CD4-positive, CD25-positive, alpha-beta regulatory T cell (primary cell): ENCODE measurements at regions not wholly inside any gene's neighbourhood (a gene's known extent, or its start where the extent isn't known, plus 50 kb on each side); places are given as distances from the start of the nearest gene placed in this dataset.
"Not testable (repeated sequence)": the region's sequence is repeated elsewhere in the genome, so short reads cannot be mapped to it uniquely, and the experiment has no call there.

Source experiments
- ATAC-seq, 2 donors: fragments of 150-1000 bp; cut with Tn5 transposase; one replicate each; pipeline ENCODE4 v1.10.0; 2021; ENCODE audit warnings: low read depth in 2 of 2, moderate number of reproducible peaks in 2 of 2, moderate library complexity in 1 of 2
- DNase-seq, 3 donors: peaks; one replicate each; pipeline versions ENCODE4 v3.0.0 to v3.0.0-alpha.2; 2012 to 2022; ENCODE audit warnings: mixed read lengths in 1 of 3
- H3K27ac ChIP-seq: one replicate; pipeline ENCODE4 v1.7.0; 2013; ENCODE audit warnings: mild to moderate bottlenecking, low read length; ENCODE audit not compliant: insufficient read depth, poor library complexity, severe bottlenecking
- H3K27me3 ChIP-seq: one replicate; pipeline ENCODE4 v1.7.0; 2013; ENCODE audit warnings: low read length; ENCODE audit not compliant: control insufficient read depth, insufficient read depth
- H3K36me3 ChIP-seq: one replicate; pipeline ENCODE4 v1.7.0; 2013; ENCODE audit warnings: mild to moderate bottlenecking, low read length, moderate library complexity; ENCODE audit not compliant: control insufficient read depth, insufficient read depth
- H3K4me1 ChIP-seq: 2 replicates; pipeline ENCODE4 v1.7.0; 2013; ENCODE audit warnings: mild to moderate bottlenecking, low read length; ENCODE audit not compliant: insufficient read depth, control insufficient read depth, poor library complexity, severe bottlenecking
- H3K4me3 ChIP-seq: one replicate; pipeline ENCODE4 v1.7.0; 2013; ENCODE audit warnings: low read depth, mild to moderate bottlenecking, low read length, moderate library complexity
- H3K9me3 ChIP-seq, 2 experiments: 1 replicate in 1 of 2; 2 replicates in 1 of 2; pipeline ENCODE4 v1.7.0; 2013; ENCODE audit warnings: low read length in 2 of 2, mild to moderate bottlenecking in 1 of 2, moderate library complexity in 1 of 2; ENCODE audit not compliant: control insufficient read depth in 2 of 2
- H3K27ac Mint-ChIP-seq, 3 donors: one replicate each; pipeline ENCODE4 v1.8.0; 2020 to 2022; ENCODE audit warnings: mild to moderate bottlenecking in 3 of 3, mixed read lengths in 3 of 3, moderate library complexity in 2 of 3
- H3K27me3 Mint-ChIP-seq: one replicate; pipeline ENCODE4 v1.8.0; 2022; ENCODE audit warnings: mild to moderate bottlenecking, mixed read lengths
- H3K36me3 Mint-ChIP-seq: one replicate; pipeline ENCODE4 v1.8.0; 2020; ENCODE audit warnings: mixed read lengths
- H3K4me1 Mint-ChIP-seq, 4 donors: one replicate each; pipeline ENCODE4 v1.8.0; 2020 to 2022; ENCODE audit warnings: mixed read lengths in 4 of 4, mild to moderate bottlenecking in 1 of 4
- H3K4me3 Mint-ChIP-seq, 4 donors: one replicate each; pipeline ENCODE4 v1.8.0; 2020 to 2022; ENCODE audit warnings: mild to moderate bottlenecking in 4 of 4, mixed read lengths in 4 of 4, moderate library complexity in 3 of 4
- H3K9me3 Mint-ChIP-seq, 7 donors: one replicate each; pipeline ENCODE4 v1.8.0; 2020 to 2022; ENCODE audit warnings: mixed read lengths in 7 of 7, mild to moderate bottlenecking in 3 of 7, moderate library complexity in 2 of 7

DNA sequence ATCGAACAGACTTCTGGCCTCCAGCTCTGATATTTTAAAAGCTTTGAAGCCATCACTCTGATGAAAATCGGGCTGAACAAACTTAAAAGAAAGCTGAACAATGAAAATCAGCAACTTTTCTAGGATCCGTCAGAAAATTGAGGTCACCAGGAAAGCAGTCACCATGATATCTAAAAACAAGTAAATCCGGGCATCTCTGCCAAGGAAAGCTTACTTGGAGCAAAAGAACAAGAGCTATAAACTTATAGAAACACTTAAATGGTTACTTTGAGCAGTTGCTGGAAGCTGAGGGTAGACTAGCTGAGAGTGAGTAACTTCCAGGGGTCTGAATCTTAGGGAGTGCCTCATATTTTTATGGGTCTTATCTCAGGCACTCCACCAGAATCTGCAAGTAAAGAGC, 1043.0 kb upstream of the CDH18 start:
- ATAC-seq, result no peak
- no peaks in the 10 kb centered on the region for H3K36me3 ChIP-seq
- no peak overlapping the region for H3K4me3 ChIP-seq
- Mint-ChIP-seq H3K4me3 (no peak overlapping the region), H3K36me3 (no peaks in the 10 kb centered on the region), H3K9me3 (peaks cover 0 to 25% (median 6%) of the 10 kb centered on the region in 7 donors), H3K4me1 (no peaks in the 10 kb centered on the region), H3K27ac (no peak overlapping the region), H3K27me3 (no peaks in the 10 kb centered on the region)
- H3K9me3 ChIP-seq, result peaks cover 0 to 4% of the 10 kb centered on the region in 2 experiments
- H3K27me3 ChIP-seq, result no peaks in the 10 kb centered on the region
- H3K27ac ChIP-seq, result no peak overlapping the region
- DNase-seq, result no peak
- no peaks in the 10 kb centered on the region for H3K4me1 ChIP-seq

DNA sequence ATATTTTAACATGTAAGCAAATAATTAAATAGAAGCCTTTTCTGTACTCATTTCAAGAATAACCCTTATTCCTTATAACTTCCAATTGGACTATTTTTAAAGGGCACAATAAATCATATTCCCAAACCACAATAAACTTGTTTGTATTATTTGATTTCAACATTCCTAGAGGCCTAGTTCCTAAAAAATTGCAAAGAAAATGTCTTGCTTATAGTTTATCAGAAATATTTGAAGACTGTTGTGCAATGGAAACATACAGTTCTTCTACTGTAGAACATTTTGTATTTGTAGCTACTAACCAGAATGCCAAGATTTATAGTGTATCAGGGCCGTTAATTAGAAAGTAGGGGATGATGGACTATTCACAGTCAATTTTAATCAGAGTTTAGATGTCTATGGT, 1037.0 kb upstream of the CDH18 start:
- Histone ChIP-seq H3K27ac (no peak overlapping the region), H3K4me1 (no peaks in the 10 kb centered on the region), H3K9me3 (peaks cover 2 to 3% of the 10 kb centered on the region in 2 experiments), H3K4me3 (no peak overlapping the region), H3K27me3 (no peaks in the 10 kb centered on the region), H3K36me3 (no peaks in the 10 kb centered on the region)
- Mint-ChIP-seq H3K4me3 (no peak overlapping the region), H3K27me3 (no peaks in the 10 kb centered on the region), H3K36me3 (no peaks in the 10 kb centered on the region), H3K27ac (no peak overlapping the region), H3K9me3 (peaks cover 0 to 21% (median 6%) of the 10 kb centered on the region in 7 donors), H3K4me1 (no peaks in the 10 kb centered on the region)
- DNase-seq (no peak), ATAC-seq (no peak)

DNA sequence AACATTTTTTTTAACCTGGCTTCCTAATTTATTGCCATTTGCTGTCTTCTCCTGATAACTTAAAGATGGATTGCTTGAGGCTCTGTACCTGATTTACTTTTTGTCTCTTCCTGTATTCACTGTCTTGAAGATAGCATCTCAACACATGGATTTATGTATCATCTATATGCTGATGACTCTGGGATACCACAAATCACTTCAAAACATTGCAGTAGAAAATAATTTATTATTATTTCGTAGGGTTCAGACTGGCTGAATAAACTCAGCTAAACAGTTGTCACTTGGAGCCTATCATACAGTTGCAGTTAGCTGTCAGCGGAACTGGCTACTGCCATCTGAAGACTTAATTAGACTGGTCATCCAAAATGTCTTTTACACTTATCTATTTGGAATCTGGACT, 1025.2 kb upstream of the CDH18 start:
- H3K36me3 ChIP-seq, result no peaks in the 10 kb centered on the region
- no peaks in the 10 kb centered on the region for H3K36me3 Mint-ChIP-seq
- peaks cover 5 to 31% (median 12%) of the 10 kb centered on the region in 7 donors for H3K9me3 Mint-ChIP-seq
- peaks cover 0 to 2% (median 0%) of the 10 kb centered on the region in 4 donors for H3K4me1 Mint-ChIP-seq
- no peaks in the 10 kb centered on the region for H3K4me1 ChIP-seq
- H3K27me3 ChIP-seq, result no peaks in the 10 kb centered on the region
- no peak overlapping the region for H3K4me3 Mint-ChIP-seq
- H3K27me3 Mint-ChIP-seq, result no peaks in the 10 kb centered on the region
- H3K9me3 ChIP-seq, result peaks cover 2 to 6% of the 10 kb centered on the region in 2 experiments
- no peak overlapping the region for H3K4me3 ChIP-seq
- no peak for ATAC-seq
- H3K27ac Mint-ChIP-seq, result no peak overlapping the region
- DNase-seq, result no peak
- H3K27ac ChIP-seq, result no peak overlapping the region

GRCh38 chr5:21007781-21008180, 1019.8 kb upstream of the CDH18 start:
- Mint-ChIP-seq H3K4me1 (no peaks in the 10 kb centered on the region), H3K9me3 (peaks cover 2 to 26% (median 6%) of the 10 kb centered on the region in 7 donors), H3K27ac (no peak overlapping the region), H3K4me3 (no peak overlapping the region), H3K27me3 (no peaks in the 10 kb centered on the region), H3K36me3 (no peaks in the 10 kb centered on the region)
- Histone ChIP-seq H3K36me3 (no peaks in the 10 kb centered on the region), H3K4me1 (no peaks in the 10 kb centered on the region), H3K27ac (no peak overlapping the region), H3K9me3 (peaks cover 0 to 6% of the 10 kb centered on the region in 2 experiments), H3K27me3 (no peaks in the 10 kb centered on the region), H3K4me3 (no peak overlapping the region)
- ATAC-seq (no peak), DNase-seq (no peak)

DNA sequence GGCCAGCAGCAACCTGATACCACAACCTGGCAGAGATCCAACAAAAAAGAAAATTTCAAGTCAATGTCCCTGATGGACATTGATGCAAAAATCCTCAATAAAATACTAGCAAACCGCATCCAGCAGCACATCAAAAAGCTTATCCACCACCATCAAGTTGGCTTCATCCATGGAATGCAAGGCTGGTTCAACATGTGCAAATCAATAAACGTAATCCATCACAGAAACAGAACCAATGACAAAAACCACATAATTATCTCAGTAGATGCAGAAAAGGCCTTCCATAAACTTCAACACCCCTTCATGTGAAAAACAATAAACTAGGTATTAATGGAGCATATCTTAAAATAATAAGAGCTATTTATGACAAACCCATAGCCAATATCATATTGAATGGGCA, 1000.9 kb upstream of the CDH18 start:
- H3K27ac ChIP-seq, H3K27me3 Mint-ChIP-seq, ATAC-seq, DNase-seq, H3K4me1 Mint-ChIP-seq, H3K4me3 Mint-ChIP-seq, H3K27me3 ChIP-seq, H3K4me3 ChIP-seq, H3K36me3 Mint-ChIP-seq, H3K27ac Mint-ChIP-seq, H3K36me3 ChIP-seq, H3K4me1 ChIP-seq: not testable (repeated sequence)
- peaks cover 0 to 26% (median 14%) of the 10 kb centered on the region in 7 donors for H3K9me3 Mint-ChIP-seq
- H3K9me3 ChIP-seq, result peaks cover 11 to 14% of the 10 kb centered on the region in 2 experiments

DNA sequence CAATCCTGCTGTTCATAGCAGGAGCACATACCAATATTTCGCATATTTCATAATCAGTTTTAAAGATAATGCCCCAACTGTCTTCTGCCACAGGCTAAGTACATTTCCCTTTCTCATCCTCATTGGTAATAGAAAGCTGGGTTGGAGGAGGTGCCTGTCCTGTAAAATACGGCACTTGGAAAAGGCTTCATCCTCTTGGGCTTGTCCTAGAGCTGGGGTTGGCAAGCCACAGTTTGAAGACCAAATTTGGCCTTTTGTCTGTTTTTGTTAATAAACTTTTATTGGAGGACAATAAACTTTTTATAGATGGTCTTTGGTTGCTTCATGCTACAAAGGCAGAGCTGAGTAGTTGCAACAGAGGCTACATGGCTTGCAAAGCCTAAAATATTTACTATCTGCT, 997.8 kb upstream of the CDH18 start:
- H3K27me3 ChIP-seq, result no peaks in the 10 kb centered on the region
- H3K4me1 ChIP-seq, result no peaks in the 10 kb centered on the region
- H3K36me3 Mint-ChIP-seq, result no peaks in the 10 kb centered on the region
- DNase-seq (no peak), ATAC-seq (no peak)
- no peaks in the 10 kb centered on the region for H3K4me1 Mint-ChIP-seq
- no peaks in the 10 kb centered on the region for H3K27me3 Mint-ChIP-seq
- no peaks in the 10 kb centered on the region for H3K36me3 ChIP-seq
- H3K4me3 Mint-ChIP-seq, result no peak overlapping the region
- no peak overlapping the region for H3K27ac Mint-ChIP-seq
- peaks cover 4 to 32% (median 10%) of the 10 kb centered on the region in 7 donors for H3K9me3 Mint-ChIP-seq
- no peak overlapping the region for H3K27ac ChIP-seq
- H3K9me3 ChIP-seq, result peaks cover 10 to 14% of the 10 kb centered on the region in 2 experiments
- H3K4me3 ChIP-seq, result no peak overlapping the region

- ATAC-seq (no peak), DNase-seq (no peak)
- Mint-ChIP-seq H3K4me1 (no peaks in the 10 kb centered on the region), H3K9me3 (peaks cover 0 to 17% (median 4%) of the 10 kb centered on the region in 7 donors), H3K27me3 (no peaks in the 10 kb centered on the region), H3K36me3 (no peaks in the 10 kb centered on the region), H3K27ac (no peak overlapping the region), H3K4me3 (no peak overlapping the region)
- no peaks in the 10 kb centered on the region for H3K4me1 ChIP-seq
- no peaks in the 10 kb centered on the region for H3K36me3 ChIP-seq
- no peak overlapping the region for H3K4me3 ChIP-seq
- peaks cover 0 to 5% of the 10 kb centered on the region in 2 experiments for H3K9me3 ChIP-seq
- no peak overlapping the region for H3K27ac ChIP-seq
- H3K27me3 ChIP-seq, result no peaks in the 10 kb centered on the region
Measured at GRCh38 chr5:20974426-20974825, 986.4 kb upstream of the CDH18 start.

DNA sequence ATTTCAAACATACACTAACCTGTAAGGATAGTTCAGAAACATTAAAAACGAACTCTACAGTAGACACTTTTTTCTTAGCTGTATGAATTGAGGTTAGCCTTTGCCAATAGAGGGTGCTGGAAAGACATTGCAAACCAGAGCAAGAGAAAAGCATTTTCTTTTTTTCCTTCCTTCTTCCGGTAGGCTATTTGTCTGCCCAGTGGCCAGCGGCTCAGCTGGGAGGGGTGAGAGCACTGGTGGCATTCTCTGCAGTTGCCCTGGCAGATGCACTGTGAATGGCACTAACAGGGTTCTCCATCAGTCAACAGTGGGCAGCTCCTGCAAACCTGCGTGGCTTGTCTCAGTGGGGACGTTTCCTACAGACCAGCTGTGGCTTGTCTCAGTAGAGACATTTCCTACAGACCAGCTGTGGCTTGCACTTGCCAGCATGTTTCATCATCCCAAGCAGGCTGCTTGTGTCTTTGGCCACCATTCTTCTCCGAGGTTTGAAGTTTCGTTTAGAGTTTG, 984.5 kb upstream of the CDH18 start:
- Histone ChIP-seq H3K27ac (no peak overlapping the region), H3K27me3 (no peaks in the 10 kb centered on the region), H3K36me3 (no peaks in the 10 kb centered on the region), H3K9me3 (peaks cover 0 to 5% of the 10 kb centered on the region in 2 experiments), H3K4me1 (no peaks in the 10 kb centered on the region), H3K4me3 (no peak overlapping the region)
- Mint-ChIP-seq H3K9me3 (peaks cover 0 to 12% (median 5%) of the 10 kb centered on the region in 7 donors), H3K27me3 (no peaks in the 10 kb centered on the region), H3K4me3 (no peak overlapping the region), H3K4me1 (no peaks in the 10 kb centered on the region), H3K36me3 (no peaks in the 10 kb centered on the region), H3K27ac (no peak overlapping the region)
- DNase-seq (no peak), ATAC-seq (no peak)
